ENCODE measurements at regions not wholly inside any gene's neighbourhood (a gene's known extent, or its start where the extent isn't known, plus 50 kb on each side); places are given as distances from the start of the nearest gene placed in this dataset.

DNA sequence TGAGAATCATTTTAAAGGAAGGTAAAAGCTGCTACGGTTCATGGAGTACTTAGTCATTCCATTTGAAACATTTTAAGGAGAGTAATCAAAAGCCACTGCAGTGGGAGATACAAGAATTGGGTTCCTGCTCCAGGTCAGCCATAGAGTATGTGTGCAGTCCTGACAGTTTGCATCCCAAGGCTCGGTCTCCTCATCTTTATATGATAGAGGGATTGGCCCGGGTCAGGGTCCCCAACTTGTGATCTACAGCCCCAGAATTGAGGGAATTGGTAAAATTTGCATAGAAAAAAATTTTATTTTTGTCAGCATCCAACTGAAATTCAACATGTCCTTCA lies 111.9 kb upstream of the PRNP start:
- 55 to 66% (median 63%) methylated on average over 3 of the region's 3 CpGs for WGBS, 3 donors

DNA sequence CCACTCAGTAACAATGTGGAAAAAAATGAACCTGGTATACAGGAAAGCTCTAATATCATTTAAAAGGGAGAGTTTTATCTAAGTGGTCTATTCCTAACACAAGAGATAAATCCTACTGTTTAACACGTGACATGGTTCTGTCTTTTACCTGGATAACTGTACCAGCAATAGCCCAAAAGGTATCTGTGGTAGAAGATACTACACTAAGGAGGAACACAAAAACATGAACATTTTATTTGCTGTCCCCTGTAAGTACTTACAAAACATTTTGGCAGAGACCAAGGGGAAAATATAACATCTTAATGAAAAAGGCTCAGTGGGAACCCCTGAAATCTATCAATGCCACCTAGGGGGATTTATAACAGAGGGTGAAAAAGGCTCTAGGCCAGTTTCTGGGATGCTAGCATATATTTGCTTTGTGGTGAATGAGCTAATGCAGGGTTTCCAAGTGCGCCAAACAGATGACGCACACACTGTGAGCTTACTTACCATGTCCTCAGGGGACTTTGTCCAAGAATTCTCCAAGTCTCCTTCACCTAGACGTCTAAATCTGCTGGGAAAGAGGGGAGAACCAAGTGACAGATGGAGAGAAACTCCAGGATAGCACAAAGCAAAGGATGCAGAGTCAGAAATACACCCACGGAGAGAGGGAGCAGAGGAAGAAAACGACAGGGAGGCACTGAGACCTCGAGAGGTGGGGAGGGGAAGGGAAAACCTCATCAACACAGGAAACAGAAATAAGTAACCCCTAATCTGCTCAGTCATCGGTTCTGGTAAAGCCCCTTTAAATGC lies 112.5 kb upstream of the PRNP start:
- intact Hi-C loops (cut with DNase I) = no loop called here
- TF ChIP-seq, protein P1, sequence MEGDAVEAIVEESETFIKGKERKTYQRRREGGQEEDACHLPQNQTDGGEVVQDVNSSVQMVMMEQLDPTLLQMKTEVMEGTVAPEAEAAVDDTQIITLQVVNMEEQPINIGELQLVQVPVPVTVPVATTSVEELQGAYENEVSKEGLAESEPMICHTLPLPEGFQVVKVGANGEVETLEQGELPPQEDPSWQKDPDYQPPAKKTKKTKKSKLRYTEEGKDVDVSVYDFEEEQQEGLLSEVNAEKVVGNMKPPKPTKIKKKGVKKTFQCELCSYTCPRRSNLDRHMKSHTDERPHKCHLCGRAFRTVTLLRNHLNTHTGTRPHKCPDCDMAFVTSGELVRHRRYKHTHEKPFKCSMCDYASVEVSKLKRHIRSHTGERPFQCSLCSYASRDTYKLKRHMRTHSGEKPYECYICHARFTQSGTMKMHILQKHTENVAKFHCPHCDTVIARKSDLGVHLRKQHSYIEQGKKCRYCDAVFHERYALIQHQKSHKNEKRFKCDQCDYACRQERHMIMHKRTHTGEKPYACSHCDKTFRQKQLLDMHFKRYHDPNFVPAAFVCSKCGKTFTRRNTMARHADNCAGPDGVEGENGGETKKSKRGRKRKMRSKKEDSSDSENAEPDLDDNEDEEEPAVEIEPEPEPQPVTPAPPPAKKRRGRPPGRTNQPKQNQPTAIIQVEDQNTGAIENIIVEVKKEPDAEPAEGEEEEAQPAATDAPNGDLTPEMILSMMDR (IDR thresholded peaks at IDR 0.05) = no peak
- H3K9me3 ChIP-seq = no peaks in the 10 kb centered on the region
- H3K4me3 ChIP-seq = no peak overlapping the region
- no peaks in the 10 kb centered on the region for H3K36me3 ChIP-seq (ENCODE audit: insufficient read depth in 1 of 2, low read depth in 1 of 2)
- no peak for ATAC-seq
- 29 to 35% (median 34%) methylated on average over 8 of the region's 8 CpGs for WGBS, 3 donors
- DNase-seq = no peak
- H3K27me3 ChIP-seq (ENCODE audit: insufficient read depth in 3 of 3, low read length in 2 of 3) = peaks cover 0 to 2% (median 0%) of the 10 kb centered on the region in 3 donors
- H3K27ac ChIP-seq = no peak overlapping the region
- H3K4me1 ChIP-seq = no peaks in the 10 kb centered on the region

More for the DNA sequence above, 111.9 kb upstream of the PRNP start:
- H3K9me3 ChIP-seq = no peaks in the 10 kb centered on the region
- TF ChIP-seq, protein P1 (IDR thresholded peaks at IDR 0.05) = no peak
- no peak for ATAC-seq
- no peaks in the 10 kb centered on the region for H3K4me1 ChIP-seq
- no peak overlapping the region for H3K4me3 ChIP-seq
- peaks cover 0 to 2% (median 0%) of the 10 kb centered on the region in 3 donors for H3K27me3 ChIP-seq (ENCODE audit: insufficient read depth in 3 of 3, low read length in 2 of 3)
- intact Hi-C loops (cut with DNase I) = no loop called here
- H3K36me3 ChIP-seq (ENCODE audit: insufficient read depth in 1 of 2, low read depth in 1 of 2) = no peaks in the 10 kb centered on the region
- no peak overlapping the region for H3K27ac ChIP-seq
- no peak for DNase-seq

DNA sequence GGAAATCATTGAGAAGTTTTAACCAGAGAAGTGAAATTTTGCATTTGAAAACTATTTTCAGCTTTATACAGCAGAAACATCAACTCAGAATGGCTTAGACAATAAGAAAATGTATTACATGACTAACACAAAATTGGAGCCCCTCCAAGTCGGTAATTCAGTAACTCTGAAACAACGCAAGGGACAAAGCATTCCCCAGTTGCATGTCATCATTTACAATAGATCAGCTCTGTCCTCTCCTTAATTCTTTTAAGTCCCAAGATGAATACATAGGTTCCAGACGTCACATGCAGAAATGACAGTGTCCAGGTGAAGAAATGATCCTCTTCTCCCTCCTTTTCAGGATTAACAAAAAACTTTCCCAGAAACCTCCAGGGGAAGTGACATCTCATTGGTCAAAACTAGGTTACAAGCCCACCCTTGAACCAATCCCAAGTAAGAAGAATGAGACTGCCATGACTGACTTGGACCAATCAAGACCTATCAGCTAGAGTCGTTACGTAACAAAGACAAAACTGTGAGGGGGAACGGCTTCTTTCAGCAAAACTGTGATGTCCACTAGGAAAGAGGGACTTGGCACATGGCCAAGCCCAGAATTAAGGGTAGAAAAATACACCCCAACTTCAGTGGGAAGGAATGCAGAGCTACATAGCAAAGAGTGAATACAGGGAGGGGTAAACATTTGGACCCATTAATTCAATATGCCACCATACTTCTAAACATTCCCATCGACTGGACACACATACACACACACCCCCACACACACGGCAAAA lies 114.3 kb upstream of the PRNP start:
- WGBS, 3 donors = 64 to 72% (median 67%) methylated on average over 8 of the region's 8 CpGs
- intact Hi-C loops (cut with DNase I) = no loop called here

DNA sequence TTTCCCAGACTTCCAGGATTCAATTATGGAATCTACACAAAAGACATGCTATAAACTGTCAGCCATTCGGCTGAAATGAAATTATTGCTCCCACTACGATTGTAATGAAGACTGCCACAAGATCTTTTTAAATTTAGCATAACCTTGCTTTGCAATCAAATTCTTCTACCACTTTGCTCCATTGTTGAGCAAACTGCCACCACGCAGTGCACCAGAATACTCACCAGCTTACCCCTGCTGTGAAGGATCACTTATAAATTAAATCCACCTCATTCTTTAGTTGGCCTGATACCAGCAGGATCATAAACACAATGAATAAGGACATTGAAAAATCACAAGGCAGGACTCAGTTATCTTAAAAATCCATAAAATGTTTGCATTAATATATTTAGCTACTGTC lies 116.4 kb upstream of the PRNP start:
- no peaks in the 10 kb centered on the region for H3K4me1 ChIP-seq
- no peak for ATAC-seq
- no peaks in the 10 kb centered on the region for H3K9me3 ChIP-seq
- H3K27ac ChIP-seq = no peak overlapping the region
- WGBS, 3 donors = 63 to 76% (median 68%) methylated on average over 3 of the region's 3 CpGs
- DNase-seq = no peak
- intact Hi-C loops (cut with DNase I) = no loop called here
- TF ChIP-seq, protein P1 (IDR thresholded peaks at IDR 0.05) = no peak
- no peak overlapping the region for H3K4me3 ChIP-seq
- no peaks in the 10 kb centered on the region for H3K27me3 ChIP-seq (ENCODE audit: insufficient read depth in 3 of 3, low read length in 2 of 3)
- no peaks in the 10 kb centered on the region for H3K36me3 ChIP-seq (ENCODE audit: insufficient read depth in 1 of 2, low read depth in 1 of 2)

More for the DNA sequence above, 114.3 kb upstream of the PRNP start:
- ATAC-seq (no peak), DNase-seq (no peak)
- H3K27me3 ChIP-seq (ENCODE audit: insufficient read depth in 3 of 3, low read length in 2 of 3) = peaks cover 0 to 2% (median 0%) of the 10 kb centered on the region in 3 donors
- no peak overlapping the region for H3K27ac ChIP-seq
- H3K36me3 ChIP-seq (ENCODE audit: insufficient read depth in 1 of 2, low read depth in 1 of 2) = no peaks in the 10 kb centered on the region
- TF ChIP-seq, protein P1 (IDR thresholded peaks at IDR 0.05) = no peak
- H3K4me3 ChIP-seq = no peak overlapping the region
- no peaks in the 10 kb centered on the region for H3K4me1 ChIP-seq
- no peaks in the 10 kb centered on the region for H3K9me3 ChIP-seq
